HL-60 (cell line): ENCODE measurements at regions not wholly inside any gene's neighbourhood (a gene's known extent, or its start where the extent isn't known, plus 50 kb on each side); places are given as distances from the start of the nearest gene placed in this dataset.

ENCODE experiments used
- DNase-seq, 2 experiments: peaks; one replicate each; pipeline ENCODE4 v3.0.0-alpha.2; 2010 to 2020; ENCODE audit warnings: low read depth in 1 of 2, low spot score in 1 of 2
- H3K27ac ChIP-seq: fragments of 250-450 bp; sonication (Bioruptor Pico); replicated peaks from 2 replicates; pipeline ENCODE4 v1.5.1; 2020; ENCODE audit warnings: mild to moderate bottlenecking, moderate library complexity
- H3K27me3 ChIP-seq: fragments of 250-450 bp; sonication (Bioruptor Pico); 2 replicates; pipeline ENCODE4 v1.5.1; 2021; ENCODE audit warnings: mild to moderate bottlenecking, moderate library complexity; ENCODE audit not compliant: insufficient read depth, poor library complexity, severe bottlenecking
- H3K4me3 ChIP-seq: replicated peaks from 2 replicates; pipeline ENCODE4 v1.5.1; 2011; ENCODE audit warnings: mild to moderate bottlenecking, control low read depth, low read length; ENCODE audit not compliant: insufficient read depth
- GABPA ChIP-seq: IDR thresholded peaks from 2 replicates; pipeline ENCODE4 v1.6.1; 2012; ENCODE audit warnings: low read depth
- POLR2AphosphoS5 ChIP-seq: IDR thresholded peaks from 2 replicates; pipeline ENCODE4 v1.6.1; 2012; ENCODE audit warnings: low read depth
- SPI1 ChIP-seq: IDR thresholded peaks from 2 replicates; pipeline ENCODE4 v1.6.1; 2012; ENCODE audit warnings: low read depth, mild to moderate bottlenecking, borderline replicate concordance
- TF ChIP-seq, protein P1 (sequence below): IDR thresholded peaks from 2 replicates; pipeline ENCODE4 v1.6.1; 2012; ENCODE audit warnings: low read depth; ENCODE audit not compliant: insufficient replicate concordance
- TF ChIP-seq, protein P2 (sequence below): IDR thresholded peaks from one replicate; pipeline ENCODE4 v1.5.1; 2011; ENCODE audit warnings: low read length, control low read depth, inconsistent platforms; ENCODE audit not compliant: insufficient read depth

DNA sequence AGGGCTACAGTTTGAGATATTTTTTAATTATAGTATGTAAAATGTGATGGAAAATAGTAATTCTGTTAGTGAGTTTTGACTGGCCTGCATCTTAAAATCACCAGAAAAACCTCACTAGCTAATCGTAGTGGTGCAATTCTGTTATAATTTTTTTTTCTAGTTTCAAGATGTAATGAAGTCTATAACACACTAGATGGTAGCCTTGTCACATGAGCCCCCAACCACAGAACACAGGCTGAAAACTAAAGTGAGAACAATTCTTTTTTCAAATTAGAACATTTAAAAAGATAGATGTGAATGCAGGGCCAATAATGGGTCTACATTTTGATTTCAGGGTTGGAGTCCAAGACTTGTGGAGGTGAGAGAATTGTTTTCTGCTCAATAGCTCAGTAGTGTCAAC lies 83.3 kb upstream of the KCNH8 start:
- DNase-seq: no peak
- Histone ChIP-seq H3K4me3 (no peak overlapping the region), H3K27me3 (no peaks in the 10 kb centered on the region), H3K27ac (no peak overlapping the region)
- TF ChIP-seq SPI1: no peak

DNA sequence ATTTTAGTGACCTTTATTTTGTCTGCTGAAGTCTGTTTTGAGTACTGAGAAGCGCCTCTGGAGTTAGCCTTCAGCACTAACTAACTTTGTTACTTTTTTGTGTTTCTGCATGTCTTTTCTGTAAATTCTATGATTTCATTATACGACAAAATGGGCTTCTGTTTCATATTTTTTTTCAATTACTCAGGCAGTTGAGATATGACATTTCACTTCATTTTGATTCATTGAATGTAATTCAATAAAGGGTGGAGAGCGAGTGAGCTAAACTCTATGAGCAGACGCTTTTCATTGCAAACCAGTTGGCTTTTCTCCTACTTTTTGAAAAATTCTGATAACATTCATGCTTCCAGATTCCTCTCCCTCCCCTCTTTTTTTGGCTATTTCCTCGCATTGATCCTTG lies 84.4 kb upstream of the KCNH8 start:
- TF ChIP-seq GABPA: no peak
- DNase-seq: no peak

DNA sequence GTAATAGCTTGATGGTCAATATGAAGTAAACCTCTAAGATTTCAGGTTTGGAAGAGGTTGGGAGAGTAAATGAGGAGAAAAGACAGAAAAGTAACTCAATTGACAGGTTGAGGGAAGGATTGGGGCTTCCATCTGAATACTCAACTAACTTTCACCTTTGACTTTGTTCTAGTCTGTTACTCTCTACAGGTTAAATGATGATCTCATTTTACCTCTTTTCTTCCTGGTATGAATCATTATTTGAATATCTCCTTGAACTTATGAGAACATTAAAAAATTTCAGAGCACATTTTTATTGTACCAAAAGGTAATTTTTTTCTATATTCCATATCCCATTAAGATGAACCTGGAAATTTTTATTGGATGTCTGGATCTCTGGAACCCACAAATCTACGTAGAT lies 87.9 kb upstream of the KCNH8 start:
- TF ChIP-seq POLR2AphosphoS5 (no peak), SPI1 (no peak), GABPA (no peak)
- TF ChIP-seq, protein P1, sequence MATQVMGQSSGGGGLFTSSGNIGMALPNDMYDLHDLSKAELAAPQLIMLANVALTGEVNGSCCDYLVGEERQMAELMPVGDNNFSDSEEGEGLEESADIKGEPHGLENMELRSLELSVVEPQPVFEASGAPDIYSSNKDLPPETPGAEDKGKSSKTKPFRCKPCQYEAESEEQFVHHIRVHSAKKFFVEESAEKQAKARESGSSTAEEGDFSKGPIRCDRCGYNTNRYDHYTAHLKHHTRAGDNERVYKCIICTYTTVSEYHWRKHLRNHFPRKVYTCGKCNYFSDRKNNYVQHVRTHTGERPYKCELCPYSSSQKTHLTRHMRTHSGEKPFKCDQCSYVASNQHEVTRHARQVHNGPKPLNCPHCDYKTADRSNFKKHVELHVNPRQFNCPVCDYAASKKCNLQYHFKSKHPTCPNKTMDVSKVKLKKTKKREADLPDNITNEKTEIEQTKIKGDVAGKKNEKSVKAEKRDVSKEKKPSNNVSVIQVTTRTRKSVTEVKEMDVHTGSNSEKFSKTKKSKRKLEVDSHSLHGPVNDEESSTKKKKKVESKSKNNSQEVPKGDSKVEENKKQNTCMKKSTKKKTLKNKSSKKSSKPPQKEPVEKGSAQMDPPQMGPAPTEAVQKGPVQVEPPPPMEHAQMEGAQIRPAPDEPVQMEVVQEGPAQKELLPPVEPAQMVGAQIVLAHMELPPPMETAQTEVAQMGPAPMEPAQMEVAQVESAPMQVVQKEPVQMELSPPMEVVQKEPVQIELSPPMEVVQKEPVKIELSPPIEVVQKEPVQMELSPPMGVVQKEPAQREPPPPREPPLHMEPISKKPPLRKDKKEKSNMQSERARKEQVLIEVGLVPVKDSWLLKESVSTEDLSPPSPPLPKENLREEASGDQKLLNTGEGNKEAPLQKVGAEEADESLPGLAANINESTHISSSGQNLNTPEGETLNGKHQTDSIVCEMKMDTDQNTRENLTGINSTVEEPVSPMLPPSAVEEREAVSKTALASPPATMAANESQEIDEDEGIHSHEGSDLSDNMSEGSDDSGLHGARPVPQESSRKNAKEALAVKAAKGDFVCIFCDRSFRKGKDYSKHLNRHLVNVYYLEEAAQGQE: no peak
- TF ChIP-seq, protein P2, sequence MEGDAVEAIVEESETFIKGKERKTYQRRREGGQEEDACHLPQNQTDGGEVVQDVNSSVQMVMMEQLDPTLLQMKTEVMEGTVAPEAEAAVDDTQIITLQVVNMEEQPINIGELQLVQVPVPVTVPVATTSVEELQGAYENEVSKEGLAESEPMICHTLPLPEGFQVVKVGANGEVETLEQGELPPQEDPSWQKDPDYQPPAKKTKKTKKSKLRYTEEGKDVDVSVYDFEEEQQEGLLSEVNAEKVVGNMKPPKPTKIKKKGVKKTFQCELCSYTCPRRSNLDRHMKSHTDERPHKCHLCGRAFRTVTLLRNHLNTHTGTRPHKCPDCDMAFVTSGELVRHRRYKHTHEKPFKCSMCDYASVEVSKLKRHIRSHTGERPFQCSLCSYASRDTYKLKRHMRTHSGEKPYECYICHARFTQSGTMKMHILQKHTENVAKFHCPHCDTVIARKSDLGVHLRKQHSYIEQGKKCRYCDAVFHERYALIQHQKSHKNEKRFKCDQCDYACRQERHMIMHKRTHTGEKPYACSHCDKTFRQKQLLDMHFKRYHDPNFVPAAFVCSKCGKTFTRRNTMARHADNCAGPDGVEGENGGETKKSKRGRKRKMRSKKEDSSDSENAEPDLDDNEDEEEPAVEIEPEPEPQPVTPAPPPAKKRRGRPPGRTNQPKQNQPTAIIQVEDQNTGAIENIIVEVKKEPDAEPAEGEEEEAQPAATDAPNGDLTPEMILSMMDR: no peak
- Histone ChIP-seq H3K4me3 (no peak overlapping the region), H3K27me3 (no peaks in the 10 kb centered on the region), H3K27ac (no peak overlapping the region)
- no peak for DNase-seq

More for the DNA sequence above, 84.4 kb upstream of the KCNH8 start:
- no peak overlapping the region for H3K27ac ChIP-seq
- no peaks in the 10 kb centered on the region for H3K27me3 ChIP-seq
- no peak overlapping the region for H3K4me3 ChIP-seq

DNA sequence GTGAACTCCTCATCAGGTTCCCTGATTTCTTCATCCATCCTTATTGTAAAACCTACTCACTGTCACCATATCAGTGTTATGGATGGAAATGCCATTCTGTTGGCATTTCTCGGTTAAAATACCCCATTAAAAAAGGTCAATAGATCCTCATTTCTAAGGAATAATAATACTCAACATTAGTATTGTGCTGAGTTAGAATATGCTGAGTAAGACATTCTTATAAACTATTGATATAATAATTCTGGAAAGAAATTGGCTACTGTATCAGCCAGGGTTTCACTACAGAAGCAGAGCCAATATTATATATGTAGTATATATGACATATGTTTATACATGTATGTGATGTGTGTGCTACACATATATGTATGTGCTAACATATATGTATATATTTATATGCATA lies 95.4 kb upstream of the KCNH8 start:
- Histone ChIP-seq H3K27me3 (no peaks in the 10 kb centered on the region), H3K27ac (no peak overlapping the region), H3K4me3 (no peak overlapping the region)
- no peak for TF ChIP-seq GABPA
- TF ChIP-seq POLR2AphosphoS5: no peak
- no peak for TF ChIP-seq SPI1
- TF ChIP-seq, protein P2: no peak
- TF ChIP-seq, protein P1: no peak
- no peak for DNase-seq

DNA sequence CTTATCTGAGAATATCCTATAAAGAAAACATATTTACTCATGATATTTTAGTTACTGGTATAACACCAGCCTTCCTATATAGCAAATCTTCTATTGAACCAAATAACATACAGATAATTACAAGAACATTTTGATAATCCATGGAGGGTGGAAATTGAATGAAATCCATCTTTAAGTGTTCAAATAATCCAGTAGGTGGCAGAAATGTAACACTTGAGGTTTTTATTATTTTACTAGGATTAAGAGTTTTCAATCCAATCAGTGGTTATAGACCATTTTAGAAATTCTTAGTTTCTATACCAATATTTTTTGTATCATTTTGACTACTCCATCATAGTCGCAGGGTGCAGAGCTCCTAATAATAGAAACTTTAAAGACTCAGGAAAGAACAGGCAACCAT lies 101.9 kb upstream of the KCNH8 start:
- no peak for DNase-seq
- TF ChIP-seq POLR2AphosphoS5 (no peak), GABPA (no peak)
- H3K27ac ChIP-seq: no peak overlapping the region
- H3K27me3 ChIP-seq: no peaks in the 10 kb centered on the region
- no peak overlapping the region for H3K4me3 ChIP-seq

DNA sequence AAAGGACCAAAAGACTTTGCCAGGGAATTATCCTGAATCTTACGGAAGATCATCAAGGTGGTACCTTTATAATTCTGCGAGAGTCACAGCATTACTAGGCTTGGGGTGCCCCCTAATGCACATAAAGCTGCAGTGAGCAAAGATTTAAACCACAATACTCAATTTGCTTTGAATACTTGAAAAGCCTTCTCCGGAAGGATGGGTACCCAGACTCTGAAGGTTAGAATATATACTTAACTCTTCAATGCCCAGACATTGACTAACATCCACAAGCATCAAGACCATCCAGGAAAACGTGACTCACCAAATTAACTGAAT lies 117.8 kb upstream of the KCNH8 start:
- no peak overlapping the region for H3K27ac ChIP-seq
- H3K27me3 ChIP-seq: no peaks in the 10 kb centered on the region
- DNase-seq: no peak
- TF ChIP-seq SPI1 (no peak), POLR2AphosphoS5 (no peak), GABPA (no peak)
- TF ChIP-seq, protein P1: no peak
- TF ChIP-seq, protein P2: no peak
- no peak overlapping the region for H3K4me3 ChIP-seq
